H1 (cell line): ENCODE measurements at regions not wholly inside any gene's neighbourhood (a gene's known extent, or its start where the extent isn't known, plus 50 kb on each side); places are given as distances from the start of the nearest gene placed in this dataset.

Experiments
- CTCF ChIA-PET: fragments of 300-600 bp; sonication (Branson Sonifier 250); formaldehyde crosslinking; loops from one replicate; lab custom pipeline; 2021; ENCODE audit not compliant: partially characterized antibody; lab: Charles Lee
- POLR2A ChIA-PET: fragments of 300-600 bp; sonication (Branson Sonifier 250); formaldehyde crosslinking; loops from one replicate; lab custom pipeline; 2021; ENCODE audit warnings: inconsistent platforms; ENCODE audit not compliant: partially characterized antibody; lab: Charles Lee
- DNase-seq, 2 experiments: peaks; one replicate each; pipeline versions ENCODE4 v3.0.0 to v3.0.0-alpha.2; 2010 to 2022; ENCODE audit warnings: low spot score in 2 of 2, low read depth in 1 of 2, mixed read lengths in 1 of 2
- FAIRE-seq: peaks from 2 replicates; lab custom pipeline; 2011; peaks lifted over from hg19 to GRCh38; lab: Jason Lieb, UNC
- H2AFZ ChIP-seq: 2 replicates; pipeline ENCODE4 v1.8.1; 2012; ENCODE audit warnings: low read length, inconsistent platforms
- H2AK5ac ChIP-seq: 2 replicates; pipeline ENCODE4 v1.6.1; 2013; ENCODE audit warnings: low read depth, low read length
- H2BK120ac ChIP-seq: replicated peaks from 2 replicates; pipeline ENCODE3; 2013; ENCODE audit warnings: low read depth, low read length, inconsistent platforms
- H2BK12ac ChIP-seq: 2 replicates; pipeline ENCODE4 v1.6.1; 2013; ENCODE audit warnings: low read depth, low read length
- H2BK15ac ChIP-seq: 2 replicates; pipeline ENCODE4 v1.6.1; 2013; ENCODE audit warnings: low read length
- H2BK20ac ChIP-seq: 2 replicates; pipeline ENCODE4 v1.6.1; 2013; ENCODE audit warnings: low read length
- H2BK5ac ChIP-seq: 2 replicates; pipeline ENCODE4 v1.6.1; 2013; ENCODE audit warnings: low read depth, low read length
- H3K14ac ChIP-seq: 2 replicates; pipeline ENCODE4 v1.6.1; 2013; ENCODE audit warnings: inconsistent platforms; ENCODE audit not compliant: insufficient read length
- H3K18ac ChIP-seq: 2 replicates; pipeline ENCODE4 v1.6.1; 2013; ENCODE audit warnings: low read length; ENCODE audit errors: extremely low read depth
- H3K23ac ChIP-seq: 2 replicates; pipeline ENCODE4 v1.6.1; 2013; ENCODE audit warnings: inconsistent platforms; ENCODE audit not compliant: insufficient read length
- H3K23me2 ChIP-seq: 2 replicates; pipeline ENCODE4 v1.6.1; 2013; ENCODE audit warnings: low read depth, low read length
- H3K27ac ChIP-seq: 2 replicates; pipeline ENCODE4 v1.6.1; 2011; ENCODE audit warnings: low read depth, low read length, inconsistent platforms
- H3K27me3 ChIP-seq, 4 experiments: replicated peaks in 1 of 4; 1 replicate in 1 of 4; 2 replicates in 3 of 4; pipeline versions ENCODE4 v1.6.1 to v1.8.1; 2011 to 2013; ENCODE audit warnings: low read length in 3 of 4, mild to moderate bottlenecking in 3 of 4, inconsistent platforms in 2 of 4, mixed read lengths in 2 of 4, moderate library complexity in 1 of 4; ENCODE audit not compliant: control insufficient read depth in 3 of 4, insufficient read depth in 3 of 4; ENCODE audit errors: extremely low read depth in 1 of 4
- H3K36me3 ChIP-seq, 4 experiments: 2 replicates each; pipeline versions ENCODE4 v1.6.1 to v1.8.1; 2011 to 2013; ENCODE audit warnings: mild to moderate bottlenecking in 4 of 4, low read length in 3 of 4, moderate library complexity in 2 of 4, control low read depth in 1 of 4, inconsistent platforms in 1 of 4; ENCODE audit not compliant: insufficient read depth in 4 of 4, control insufficient read depth in 2 of 4
- H3K4ac ChIP-seq: replicated peaks from 2 replicates; pipeline ENCODE3; 2013; ENCODE audit warnings: low read length, low read depth, mixed read lengths, inconsistent platforms; ENCODE audit not compliant: insufficient read length
- H3K4me1 ChIP-seq, 4 experiments: replicated peaks in 1 of 4; 1 replicate in 1 of 4; 2 replicates in 3 of 4; pipeline versions ENCODE4 v1.6.1 to v1.8.1; 2011 to 2013; ENCODE audit warnings: low read length in 3 of 4, inconsistent platforms in 2 of 4, mixed read lengths in 1 of 4; ENCODE audit not compliant: insufficient read depth in 4 of 4, control insufficient read depth in 3 of 4
- H3K4me2 ChIP-seq, 2 experiments: 2 replicates each; pipeline versions ENCODE4 v1.6.1 to v1.8.1; 2011 to 2013; ENCODE audit warnings: low read depth in 2 of 2, low read length in 2 of 2, control low read depth in 1 of 2, inconsistent platforms in 1 of 2, mild to moderate bottlenecking in 1 of 2; ENCODE audit not compliant: insufficient read depth in 1 of 2
- H3K4me3 ChIP-seq, 4 experiments: fragments of 200-600, 300-600 bp in 1 of 4; sonication (generic), shearing (Covaris generic), sonication (Bioruptor Twin) in 1 of 4; 2 replicates each; pipeline versions ENCODE4 v1.5.1 to v1.8.1; 2011 to 2016; ENCODE audit warnings: low read length in 4 of 4, low read depth in 3 of 4, control low read depth in 2 of 4, inconsistent platforms in 2 of 4, mild to moderate bottlenecking in 2 of 4, mixed read lengths in 1 of 4, moderate library complexity in 1 of 4; ENCODE audit not compliant: insufficient read depth in 2 of 4; ENCODE audit errors: extremely low read depth in 1 of 4
- H3K56ac ChIP-seq: replicated peaks from 2 replicates; pipeline ENCODE3; 2013; ENCODE audit warnings: low read depth, mild to moderate bottlenecking, mixed read lengths, low read length, inconsistent platforms; ENCODE audit not compliant: insufficient read length
- H3K79me1 ChIP-seq: 2 replicates; pipeline ENCODE4 v1.6.1; 2013; ENCODE audit warnings: low read depth, low read length, control low read depth
- H3K79me2 ChIP-seq, 2 experiments: 2 replicates each; pipeline versions ENCODE4 v1.6.1 to v1.8.1; 2012 to 2013; ENCODE audit warnings: low read length in 2 of 2, mild to moderate bottlenecking in 2 of 2, inconsistent platforms in 1 of 2; ENCODE audit not compliant: insufficient read depth in 2 of 2, control insufficient read depth in 1 of 2
- H3K9ac ChIP-seq, 4 experiments: replicated peaks in 1 of 4; 1 replicate in 1 of 4; 2 replicates in 3 of 4; pipeline versions ENCODE4 v1.6.1 to v1.8.1; 2011 to 2013; ENCODE audit warnings: low read depth in 3 of 4, low read length in 3 of 4, control low read depth in 2 of 4, mild to moderate bottlenecking in 2 of 4, moderate library complexity in 2 of 4, inconsistent platforms in 1 of 4; ENCODE audit errors: extremely low read depth in 1 of 4
- H3K9me3 ChIP-seq, 2 experiments: 2 replicates each; pipeline versions ENCODE4 v1.6.1 to v1.8.1; 2012 to 2013; ENCODE audit warnings: mild to moderate bottlenecking in 2 of 2, moderate library complexity in 2 of 2, control low read depth in 1 of 2, inconsistent platforms in 1 of 2, low read depth in 1 of 2, low read length in 1 of 2, mixed read lengths in 1 of 2; ENCODE audit not compliant: insufficient read depth in 2 of 2
- H4K20me1 ChIP-seq, 2 experiments: replicated peaks in 1 of 2; 2 replicates each; pipeline versions ENCODE3 to v1.8.1; 2011 to 2013; ENCODE audit warnings: inconsistent platforms in 2 of 2, low read length in 2 of 2, mild to moderate bottlenecking in 1 of 2; ENCODE audit not compliant: insufficient read depth in 2 of 2, control insufficient read depth in 1 of 2
- H4K5ac ChIP-seq: 2 replicates; pipeline ENCODE4 v1.6.1; 2013; ENCODE audit warnings: low read length, low read depth, mixed read lengths, inconsistent platforms; ENCODE audit not compliant: insufficient read length
- H4K8ac ChIP-seq: 2 replicates; pipeline ENCODE4 v1.8.0; 2013; ENCODE audit warnings: mild to moderate bottlenecking, moderate library complexity, low read length, inconsistent platforms; ENCODE audit not compliant: insufficient read depth; ENCODE audit errors: extremely low read depth
- H4K91ac ChIP-seq: replicated peaks from 2 replicates; pipeline ENCODE3; 2013; ENCODE audit warnings: low read length, mixed read lengths, inconsistent platforms; ENCODE audit not compliant: insufficient read length
- EZH2 ChIP-seq: fragments of 200-600 bp; sonication (generic); IDR thresholded peaks from 2 replicates; pipeline ENCODE4 v1.7.1; 2012; ENCODE audit warnings: low read depth, mild to moderate bottlenecking, moderate library complexity, low read length, inconsistent platforms; ENCODE audit not compliant: severe bottlenecking
- WGBS, 2 experiments: shearing (Covaris generic) in 1 of 2; methylation state at CpG; one replicate each; pipeline versions ENCODE4 v1.1.6 to v1.1.7; 2013 to 2015; ENCODE audit warnings: low lambda C conversion rate in 2 of 2, mixed read lengths in 2 of 2, inconsistent platforms in 1 of 2, low coverage in 1 of 2, missing lambda C conversion rate in 1 of 2; ENCODE audit not compliant: insufficient replicate concordance in 2 of 2, insufficient coverage in 1 of 2, insufficient read length in 1 of 2; ENCODE audit errors: extremely low coverage in 1 of 2, missing lambda C conversion rate in 1 of 2; 5-methylcytosine and 5-hydroxymethylcytosine counted together

GRCh38 chr5:67696446-67696845 lies 499.8 kb upstream of the CD180 start:
- H2BK15ac ChIP-seq, result no peak overlapping the region
- no peak overlapping the region for H3K23ac ChIP-seq
- no peak overlapping the region for H3K4me2 ChIP-seq
- H2BK5ac ChIP-seq, result no peak overlapping the region
- H3K56ac ChIP-seq, result no peak overlapping the region
- no peak for FAIRE-seq
- H3K9me3 ChIP-seq, result peaks cover 1% of the 10 kb centered on the region in 2 experiments; a peak in 3 of 4 replicates
- H2AK5ac ChIP-seq, result no peak overlapping the region
- H4K5ac ChIP-seq, result no peak overlapping the region
- no peak overlapping the region for H4K8ac ChIP-seq
- H3K23me2 ChIP-seq, result no peaks in the 10 kb centered on the region
- WGBS, 2 experiments, result 89% methylated on average over 1 of the region's 1 CpG; no CpG with 5 or more reads in 1 of the 2 experiments
- H3K27ac ChIP-seq, result no peak overlapping the region
- no peak overlapping the region for H2AFZ ChIP-seq
- DNase-seq, result no peak
- no peak overlapping the region for H4K91ac ChIP-seq
- CTCF ChIA-PET, result no interaction called here
- H3K14ac ChIP-seq, result no peak overlapping the region
- H3K79me1 ChIP-seq, result no peaks in the 10 kb centered on the region
- H2BK20ac ChIP-seq, result no peak overlapping the region
- POLR2A ChIA-PET, result no interaction called here
- no peaks in the 10 kb centered on the region for H4K20me1 ChIP-seq
- H3K36me3 ChIP-seq, result no peaks in the 10 kb centered on the region
- no peaks in the 10 kb centered on the region for H3K79me2 ChIP-seq
- no peak overlapping the region for H2BK12ac ChIP-seq
- no peak overlapping the region for H3K18ac ChIP-seq
- no peak overlapping the region for H3K4ac ChIP-seq
- H3K4me1 ChIP-seq, result no peaks in the 10 kb centered on the region
- no peak overlapping the region for H3K4me3 ChIP-seq
- H3K9ac ChIP-seq, result no peak overlapping the region
- H2BK120ac ChIP-seq, result no peak overlapping the region
- no peaks in the 10 kb centered on the region for H3K27me3 ChIP-seq
- TF ChIP-seq EZH2, result no peak
